Liver (tissue), 8 donors: ENCODE measurements at regions not wholly inside any gene's neighbourhood (a gene's known extent, or its start where the extent isn't known, plus 50 kb on each side); places are given as distances from the start of the nearest gene placed in this dataset.

Experiments
- DNase-seq: peaks from one replicate; pipeline ENCODE4 v3.0.0-alpha.2; 2017; ENCODE audit warnings: low spot score
- H3K27ac ChIP-seq, 2 donors: one replicate each; pipeline ENCODE4 v1.7.0; 2013; ENCODE audit warnings: inconsistent platforms in 2 of 2, low read length in 2 of 2, control low read depth in 1 of 2, low read depth in 1 of 2, mild to moderate bottlenecking in 1 of 2
- H3K27me3 ChIP-seq, 4 donors: one replicate each; pipeline versions ENCODE4 v1.6.1 to v1.7.0; 2013; ENCODE audit warnings: low read length in 3 of 4, inconsistent platforms in 1 of 4, mild to moderate bottlenecking in 1 of 4, moderate library complexity in 1 of 4; ENCODE audit not compliant: control insufficient read depth in 4 of 4, insufficient read depth in 4 of 4
- H3K36me3 ChIP-seq, 4 donors: one replicate each; pipeline versions ENCODE4 v1.6.1 to v1.7.0; 2013; ENCODE audit warnings: low read length in 3 of 4, mild to moderate bottlenecking in 3 of 4, low read depth in 1 of 4, moderate library complexity in 1 of 4; ENCODE audit not compliant: control insufficient read depth in 4 of 4, insufficient read depth in 3 of 4
- H3K4me1 ChIP-seq, 4 donors: one replicate each; pipeline versions ENCODE4 v1.6.1 to v1.7.0; 2013; ENCODE audit warnings: low read length in 3 of 4, mild to moderate bottlenecking in 3 of 4, moderate library complexity in 1 of 4; ENCODE audit not compliant: control insufficient read depth in 4 of 4, insufficient read depth in 4 of 4
- H3K4me3 ChIP-seq, 3 donors: one replicate each; pipeline versions ENCODE4 v1.6.1 to v1.7.0; 2013; ENCODE audit warnings: low read length in 3 of 3, control low read depth in 1 of 3, low read depth in 1 of 3, mild to moderate bottlenecking in 1 of 3
- H3K9ac ChIP-seq, 2 donors: one replicate each; pipeline ENCODE4 v1.7.0; 2013; ENCODE audit warnings: low read length in 2 of 2, mild to moderate bottlenecking in 2 of 2, moderate library complexity in 2 of 2, control low read depth in 1 of 2, low read depth in 1 of 2
- H3K9me3 ChIP-seq, 4 donors: one replicate each; pipeline versions ENCODE4 v1.6.1 to v1.7.0; 2013; ENCODE audit warnings: low read length in 3 of 4; ENCODE audit not compliant: control insufficient read depth in 4 of 4
- ATF3 ChIP-seq: IDR thresholded peaks from 2 replicates; pipeline ENCODE4 v1.6.1; 2016; ENCODE audit warnings: antibody characterized with exemption
- CTCF ChIP-seq: fragments of 150-350 bp; IDR thresholded peaks from 2 replicates; pipeline ENCODE4 v1.5.1; 2017; ENCODE audit warnings: improper control_type of control experiment, low read depth, low read length; ENCODE audit not compliant: missing input control
- EGR1 ChIP-seq, 2 donors: IDR thresholded peaks; 2 replicates each; pipeline ENCODE4 v1.6.1; 2016 to 2018; ENCODE audit warnings: antibody characterized with exemption in 2 of 2, low read depth in 2 of 2
- FOXA1 ChIP-seq: IDR thresholded peaks from 2 replicates; pipeline ENCODE4 v1.6.1; 2016; ENCODE audit warnings: antibody characterized with exemption
- FOXA2 ChIP-seq: IDR thresholded peaks from 2 replicates; pipeline ENCODE4 v1.6.1; 2016; ENCODE audit warnings: antibody characterized with exemption
- GABPA ChIP-seq, 2 donors: IDR thresholded peaks in 1 of 2; conservative IDR thresholded peaks in 1 of 2; 2 replicates each; pipeline ENCODE4 v1.6.1; 2016; ENCODE audit warnings: antibody characterized with exemption in 2 of 2, mild to moderate bottlenecking in 1 of 2, moderate library complexity in 1 of 2
- HNF4A ChIP-seq, 2 donors: conservative IDR thresholded peaks; 2 replicates each; pipeline ENCODE4 v1.6.1; 2016; ENCODE audit warnings: antibody characterized with exemption in 2 of 2, mild to moderate bottlenecking in 2 of 2
- HNF4G ChIP-seq: IDR thresholded peaks from 2 replicates; pipeline ENCODE4 v1.6.1; 2016; ENCODE audit warnings: antibody characterized with exemption
- JUND ChIP-seq, 2 donors: IDR thresholded peaks; 2 replicates each; pipeline ENCODE4 v1.6.1; 2016; ENCODE audit warnings: antibody characterized with exemption in 2 of 2
- MAX ChIP-seq: IDR thresholded peaks from 2 replicates; pipeline ENCODE4 v1.6.1; 2016; ENCODE audit warnings: antibody characterized with exemption
- NR2F2 ChIP-seq: IDR thresholded peaks from 2 replicates; pipeline ENCODE4 v1.6.1; 2016; ENCODE audit warnings: antibody characterized with exemption
- RAD21 ChIP-seq, 2 donors: IDR thresholded peaks; 2 replicates each; pipeline ENCODE4 v1.6.1; 2016; ENCODE audit warnings: antibody characterized with exemption in 2 of 2, mild to moderate bottlenecking in 2 of 2
- REST ChIP-seq: IDR thresholded peaks from 2 replicates; pipeline ENCODE4 v1.6.1; 2016; ENCODE audit warnings: antibody characterized with exemption, mild to moderate bottlenecking
- RXRA ChIP-seq, 2 donors: IDR thresholded peaks; 2 replicates each; pipeline ENCODE4 v1.6.1; 2017 to 2018; ENCODE audit warnings: antibody characterized with exemption in 2 of 2, mild to moderate bottlenecking in 1 of 2
- SP1 ChIP-seq: IDR thresholded peaks from 2 replicates; pipeline ENCODE4 v1.6.1; 2018; ENCODE audit warnings: antibody characterized with exemption, mild to moderate bottlenecking
- TAF1 ChIP-seq: conservative IDR thresholded peaks from 2 replicates; pipeline ENCODE4 v1.6.1; 2016; ENCODE audit warnings: antibody characterized with exemption, mild to moderate bottlenecking
- YY1 ChIP-seq: IDR thresholded peaks from 2 replicates; pipeline ENCODE4 v1.6.1; 2016; ENCODE audit warnings: antibody characterized with exemption, mild to moderate bottlenecking
- ZBTB33 ChIP-seq: IDR thresholded peaks from 2 replicates; pipeline ENCODE4 v1.6.1; 2016; ENCODE audit warnings: antibody characterized with exemption
- WGBS: extraction: QIAGEN DNeasy Blood & Tissue Kit; methylation state at CpG from one replicate; pipeline ENCODE4 v1.1.7; 2013; 5-methylcytosine and 5-hydroxymethylcytosine counted together
- donor health status: healthy.
- donor health status: healthy.
- donor health status: healthy.
- donor health status: healthy.
- donor health status: healthy.

GRCh38 chr15:98390946-98391530 is 257.3 kb upstream of the IGF1R start:
- Histone ChIP-seq H3K27me3 (peaks cover 0 to 6% (median 0%) of the 10 kb centered on the region in 4 donors), H3K36me3 (no peaks in the 10 kb centered on the region), H3K9me3 (no peaks in the 10 kb centered on the region), H3K4me3 (no peak overlapping the region), H3K9ac (no peak overlapping the region), H3K27ac (no peak overlapping the region), H3K4me1 (no peaks in the 10 kb centered on the region)
- no peak for DNase-seq
- WGBS = 93% methylated on average over 7 of the region's 7 CpGs
- no peak for TF ChIP-seq HNF4A (conservative IDR thresholded peaks at IDR 0.05)
- TF ChIP-seq HNF4G = no peak
- no peak for TF ChIP-seq GABPA (IDR thresholded peaks at IDR 0.05 in 1 of 2, conservative IDR thresholded peaks at IDR 0.05 in 1 of 2)
- TF ChIP-seq CTCF = no peak
- TF ChIP-seq FOXA1 = no peak
- no peak for TF ChIP-seq EGR1 (IDR thresholded peaks at IDR 0.05; ENCODE audit: low read depth in 2 of 2)
- TF ChIP-seq MAX = no peak
- no peak for TF ChIP-seq NR2F2

GRCh38 chr15:98391568-98391967 is 256.8 kb upstream of the IGF1R start:
- no peak overlapping the region for H3K27ac ChIP-seq

More at GRCh38 chr15:98391568-98391967, 256.8 kb upstream of the IGF1R start:
- no peaks in the 10 kb centered on the region for H3K9me3 ChIP-seq
- 87% methylated on average over 7 of the region's 7 CpGs for WGBS
- H3K9ac ChIP-seq = no peak overlapping the region
- H3K36me3 ChIP-seq = no peaks in the 10 kb centered on the region
- TF ChIP-seq HNF4A (conservative IDR thresholded peaks at IDR 0.05) (no peak), YY1 (no peak), FOXA1 (no peak), ATF3 (no peak), HNF4G (no peak), TAF1 (no peak), JUND (IDR thresholded peaks at IDR 0.05) (no peak), RAD21 (IDR thresholded peaks at IDR 0.05) (no peak), MAX (no peak), RXRA (IDR thresholded peaks at IDR 0.05) (no peak), FOXA2 (no peak), CTCF (no peak), SP1 (no peak), NR2F2 (no peak), ZBTB33 (no peak), EGR1 (IDR thresholded peaks at IDR 0.05; ENCODE audit: low read depth in 2 of 2) (no peak), REST (no peak), GABPA (IDR thresholded peaks at IDR 0.05 in 1 of 2, conservative IDR thresholded peaks at IDR 0.05 in 1 of 2) (no peak)
- no peak overlapping the region for H3K4me3 ChIP-seq
- no peaks in the 10 kb centered on the region for H3K4me1 ChIP-seq
- H3K27me3 ChIP-seq = peaks cover 0 to under 1% (median 0%) of the 10 kb centered on the region in 4 donors
- no peak for DNase-seq
